Astrocyte (in vitro differentiated cells and primary cell): ENCODE measurements at regions not wholly inside any gene's neighbourhood (a gene's known extent, or its start where the extent isn't known, plus 50 kb on each side); places are given as distances from the start of the nearest gene placed in this dataset.

Experiments
- CTCF ChIP-seq: IDR thresholded peaks from 2 replicates; pipeline ENCODE4 v1.5.1; 2011; ENCODE audit warnings: low read depth, mild to moderate bottlenecking, inconsistent platforms, low read length, moderate library complexity; ENCODE audit not compliant: insufficient read depth
- EZH2 ChIP-seq: IDR thresholded peaks from 2 replicates; pipeline ENCODE4 v1.6.1; 2012; ENCODE audit warnings: mild to moderate bottlenecking, low read length, inconsistent platforms; ENCODE audit not compliant: insufficient read depth

- TF ChIP-seq CTCF (no peak), EZH2 (no peak)
These were observed 128.2 kb downstream of the GPAT3 start for GRCh38 chr4:83664071-83664470.
